Epithelial cell of esophagus (primary cell): ENCODE measurements at regions not wholly inside any gene's neighbourhood (a gene's known extent, or its start where the extent isn't known, plus 50 kb on each side); places are given as distances from the start of the nearest gene placed in this dataset.

ENCODE experiments used
- DNase-seq: peaks from one replicate; pipeline ENCODE4 v3.0.0; 2010; ENCODE audit warnings: low read depth
- H3K4me3 ChIP-seq: 2 replicates; pipeline ENCODE4 v1.5.1; 2011; ENCODE audit warnings: mild to moderate bottlenecking, low read length, control low read depth
- TF ChIP-seq, protein P1 (sequence below): IDR thresholded peaks from 2 replicates; pipeline ENCODE4 v1.5.1; 2011; ENCODE audit warnings: low read depth, mild to moderate bottlenecking, low read length, control low read depth, inconsistent platforms; ENCODE audit not compliant: insufficient read depth; ENCODE audit errors: missing control alignments

DNA sequence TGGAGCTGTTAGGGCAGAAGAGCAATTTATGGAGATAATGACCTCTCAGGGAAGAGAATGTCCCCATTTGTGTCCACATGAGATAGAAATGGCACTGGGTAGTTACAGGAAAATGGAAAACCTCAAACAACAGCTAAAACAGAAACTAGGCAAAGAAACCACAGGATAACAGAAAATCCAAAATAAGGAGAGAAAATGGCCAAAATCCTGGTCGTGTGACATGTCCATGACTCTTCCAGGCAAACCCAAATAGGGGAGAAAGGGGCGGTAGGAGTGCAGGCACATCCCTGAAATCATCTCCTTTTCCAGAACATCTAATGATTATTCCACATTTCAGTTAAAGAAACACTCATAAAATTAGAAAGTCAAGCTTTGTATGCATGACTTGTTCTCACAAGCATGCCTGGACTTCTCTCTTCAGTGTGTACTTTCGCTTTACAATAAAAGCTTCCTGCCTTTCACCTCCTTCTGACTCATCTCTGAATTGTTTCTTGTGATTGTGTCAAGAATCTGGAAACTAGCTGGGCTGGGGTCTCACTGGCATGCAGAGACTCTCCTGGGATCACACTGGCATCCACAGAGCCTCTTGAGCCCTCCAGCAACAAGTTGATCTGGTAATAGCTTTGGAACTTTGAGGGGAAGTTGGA is 171.4 kb upstream of the ZP4 start:
- peak; percentile 89 for DNase-seq
- TF ChIP-seq, protein P1, sequence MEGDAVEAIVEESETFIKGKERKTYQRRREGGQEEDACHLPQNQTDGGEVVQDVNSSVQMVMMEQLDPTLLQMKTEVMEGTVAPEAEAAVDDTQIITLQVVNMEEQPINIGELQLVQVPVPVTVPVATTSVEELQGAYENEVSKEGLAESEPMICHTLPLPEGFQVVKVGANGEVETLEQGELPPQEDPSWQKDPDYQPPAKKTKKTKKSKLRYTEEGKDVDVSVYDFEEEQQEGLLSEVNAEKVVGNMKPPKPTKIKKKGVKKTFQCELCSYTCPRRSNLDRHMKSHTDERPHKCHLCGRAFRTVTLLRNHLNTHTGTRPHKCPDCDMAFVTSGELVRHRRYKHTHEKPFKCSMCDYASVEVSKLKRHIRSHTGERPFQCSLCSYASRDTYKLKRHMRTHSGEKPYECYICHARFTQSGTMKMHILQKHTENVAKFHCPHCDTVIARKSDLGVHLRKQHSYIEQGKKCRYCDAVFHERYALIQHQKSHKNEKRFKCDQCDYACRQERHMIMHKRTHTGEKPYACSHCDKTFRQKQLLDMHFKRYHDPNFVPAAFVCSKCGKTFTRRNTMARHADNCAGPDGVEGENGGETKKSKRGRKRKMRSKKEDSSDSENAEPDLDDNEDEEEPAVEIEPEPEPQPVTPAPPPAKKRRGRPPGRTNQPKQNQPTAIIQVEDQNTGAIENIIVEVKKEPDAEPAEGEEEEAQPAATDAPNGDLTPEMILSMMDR = no peak
- H3K4me3 ChIP-seq = peak overlapping the region; percentile 15

DNA sequence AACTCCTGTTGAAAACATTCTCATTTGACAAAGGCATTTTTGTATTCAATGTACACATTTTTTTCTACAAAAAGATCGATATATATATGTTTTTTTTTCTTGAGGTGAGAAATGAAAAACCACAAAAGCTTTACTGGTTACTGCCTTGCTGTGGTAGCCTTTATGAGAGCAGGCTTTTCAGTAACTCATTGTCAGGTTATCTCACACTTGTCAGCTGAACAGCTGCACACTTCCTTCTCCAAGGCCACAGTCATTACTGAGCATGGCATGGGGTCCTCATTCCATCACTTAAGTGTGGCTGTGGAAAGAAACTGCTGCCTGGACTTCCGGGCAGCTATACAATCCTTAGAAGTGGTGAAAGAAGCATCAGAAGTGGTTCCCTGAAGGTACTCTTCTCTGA is 169.3 kb upstream of the ZP4 start:
- no peak overlapping the region for H3K4me3 ChIP-seq
- TF ChIP-seq, protein P1 = no peak
- DNase-seq = no peak

DNA sequence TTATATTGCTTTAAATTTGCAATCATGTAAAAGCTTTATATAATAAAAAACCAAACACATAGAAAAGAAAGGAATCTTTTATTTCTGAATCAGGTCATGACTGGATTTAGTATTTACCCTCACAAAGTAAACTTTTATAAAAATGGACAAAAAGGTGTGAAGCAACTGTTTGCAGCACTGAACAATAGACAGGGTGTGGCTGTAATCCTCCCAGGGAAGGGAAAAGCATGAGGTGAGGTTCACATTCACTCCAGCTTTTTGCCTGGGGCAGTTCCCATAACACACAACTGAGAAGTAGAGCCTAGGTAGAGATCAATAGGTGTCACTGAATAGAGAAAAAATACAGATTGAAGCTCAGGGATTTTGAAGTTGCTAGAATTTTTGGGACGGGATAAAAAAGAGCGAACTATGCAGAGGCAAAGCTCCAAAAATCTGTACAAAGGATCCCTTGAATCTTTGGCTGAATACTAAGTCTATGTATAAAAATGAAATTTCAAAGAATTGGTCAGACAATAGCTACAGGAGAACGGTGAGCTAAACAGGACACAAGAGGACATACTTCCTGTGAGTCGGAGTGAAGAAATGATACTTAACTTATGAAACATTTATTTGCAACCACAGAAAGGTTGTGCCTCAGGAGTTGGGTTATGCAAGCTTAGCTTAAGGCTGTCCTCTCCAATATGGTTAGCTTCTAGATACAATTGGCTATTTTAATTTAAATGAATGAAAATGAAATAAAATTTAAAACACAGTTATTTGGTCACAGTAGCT is 162.0 kb upstream of the ZP4 start:
- TF ChIP-seq, protein P1 = no peak
- DNase-seq = peak; percentile 93
- H3K4me3 ChIP-seq = no peak overlapping the region

DNA sequence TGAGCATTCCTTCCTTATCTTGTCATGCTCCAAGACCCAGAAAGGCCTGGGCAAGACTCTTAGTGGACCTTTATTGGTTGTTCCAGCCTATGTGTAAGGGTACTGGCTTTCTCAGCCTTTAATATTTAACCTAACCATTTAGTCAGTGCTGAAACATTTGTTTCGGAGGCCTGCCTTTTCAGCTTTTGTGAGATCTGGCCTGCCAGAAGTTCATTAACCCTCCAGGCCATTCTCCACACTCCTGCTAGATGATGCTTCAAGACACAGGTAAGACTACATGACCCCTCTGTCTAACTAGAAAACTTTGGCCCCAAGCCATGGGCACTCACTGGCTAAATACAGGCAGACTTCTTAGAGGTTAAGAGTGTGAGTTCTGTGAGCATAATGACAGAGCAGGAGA is 138.4 kb upstream of the ZP4 start:
- TF ChIP-seq, protein P1 = no peak
- DNase-seq = no peak
- no peak overlapping the region for H3K4me3 ChIP-seq

DNA sequence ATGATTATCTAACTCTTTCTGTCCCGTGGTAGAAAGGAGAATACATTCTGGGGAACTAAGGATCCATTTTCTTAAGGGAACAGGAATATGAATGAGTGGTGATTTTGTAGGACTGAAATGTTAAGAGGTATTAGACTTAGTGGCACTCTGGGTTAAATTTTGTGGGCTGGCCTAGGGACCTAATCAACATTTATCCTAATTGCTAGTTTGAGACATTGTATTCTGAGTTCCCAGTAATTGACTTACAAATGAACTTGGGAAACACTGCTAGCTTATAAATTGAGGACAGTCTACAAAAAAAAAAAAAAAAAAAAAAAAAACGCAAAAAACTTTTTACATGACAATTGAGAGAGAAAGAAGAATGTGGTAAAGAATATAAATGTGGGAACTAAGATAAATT is 136.6 kb upstream of the ZP4 start:
- H3K4me3 ChIP-seq = no peak overlapping the region
- TF ChIP-seq, protein P1 = no peak
- DNase-seq = no peak

DNA sequence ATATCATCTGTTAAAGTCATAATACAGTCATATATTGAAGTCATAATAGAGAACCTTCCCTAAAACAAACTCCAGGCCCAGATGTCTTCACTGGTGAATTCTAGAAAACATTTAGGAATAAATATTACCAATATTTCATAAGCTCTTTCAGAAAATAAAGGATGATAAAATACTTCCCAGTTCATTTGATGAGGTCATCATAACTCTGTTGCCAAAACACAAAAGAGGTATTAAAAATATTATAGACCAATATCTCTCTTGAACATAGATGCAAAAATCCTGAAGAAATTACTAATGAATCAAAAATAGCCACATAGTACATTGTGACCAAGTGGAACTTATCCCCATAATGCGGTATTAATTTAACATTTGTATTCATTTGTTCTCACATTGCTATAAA is 132.4 kb upstream of the ZP4 start:
- no peak for DNase-seq
- no peak overlapping the region for H3K4me3 ChIP-seq
- TF ChIP-seq, protein P1 = no peak

DNA sequence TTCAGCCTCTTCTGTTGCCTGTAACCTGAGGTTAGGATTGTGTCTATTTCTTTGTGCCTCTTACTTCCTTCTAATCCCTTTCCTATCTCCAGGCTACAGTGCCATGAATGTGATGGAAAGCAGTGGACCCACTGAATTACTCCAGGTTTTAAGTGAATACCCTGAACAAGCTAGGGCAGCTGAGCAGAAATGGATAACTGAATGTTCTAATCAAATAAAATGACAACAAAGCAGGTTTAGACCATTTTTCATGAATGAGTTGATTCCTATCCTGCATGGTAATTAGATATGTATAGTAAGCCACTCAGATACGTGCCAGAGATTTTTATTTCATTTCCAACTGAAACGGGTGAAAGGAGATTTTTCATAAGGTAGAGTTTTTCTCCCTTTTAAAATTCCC is 127.5 kb upstream of the ZP4 start:
- no peak overlapping the region for H3K4me3 ChIP-seq
- TF ChIP-seq, protein P1 = no peak
- no peak for DNase-seq
